HG03025 (cell line): ENCODE measurements at regions not wholly inside any gene's neighbourhood (a gene's known extent, or its start where the extent isn't known, plus 50 kb on each side); places are given as distances from the start of the nearest gene placed in this dataset.
"Not testable (repeated sequence)": the region's sequence is repeated elsewhere in the genome, so short reads cannot be mapped to it uniquely, and the experiment has no call there.

Experiments
- ATAC-seq: cut with Tn5 transposase; IDR thresholded peaks from one replicate; pipeline ENCODE4 v1.9.1; 2021; ENCODE audit warnings: mild to moderate bottlenecking, moderate library complexity; ENCODE audit not compliant: unreplicated experiment, low FRiP score

- no peak for ATAC-seq
Measured at GRCh38 chr1:68777851-68778250, 281.0 kb upstream of the DEPDC1 start.

GRCh38 chr1:68779841-68780240 lies 283.0 kb upstream of the DEPDC1 start:
- ATAC-seq = not testable (repeated sequence)

GRCh38 chr1:68780919-68781318 lies 284.0 kb upstream of the DEPDC1 start:
- no peak for ATAC-seq

GRCh38 chr1:68782890-68783289 lies 286.0 kb upstream of the DEPDC1 start:
- no peak for ATAC-seq

- no peak for ATAC-seq
Measured at GRCh38 chr1:68785328-68785727, 288.4 kb upstream of the DEPDC1 start.

- no peak for ATAC-seq
Measured at GRCh38 chr1:68788762-68789161, 291.9 kb upstream of the DEPDC1 start.

- ATAC-seq = no peak
Measured at GRCh38 chr1:68791800-68792199, 294.9 kb upstream of the DEPDC1 start.

GRCh38 chr1:68795956-68796355 lies 299.1 kb upstream of the DEPDC1 start:
- ATAC-seq = no peak

GRCh38 chr1:68796888-68797287 lies 300.0 kb upstream of the DEPDC1 start:
- no peak for ATAC-seq

GRCh38 chr1:68798071-68798470 lies 301.2 kb upstream of the DEPDC1 start:
- no peak for ATAC-seq

- no peak for ATAC-seq
Measured at GRCh38 chr1:68799096-68799495, 302.2 kb upstream of the DEPDC1 start.

- no peak for ATAC-seq
Measured at GRCh38 chr1:68800182-68800581, 303.3 kb upstream of the DEPDC1 start.

GRCh38 chr1:68801440-68801839 lies 304.6 kb upstream of the DEPDC1 start:
- ATAC-seq = no peak

GRCh38 chr1:68805097-68805641 lies 308.3 kb upstream of the DEPDC1 start:
- ATAC-seq = no peak

GRCh38 chr1:68808351-68808750 lies 311.5 kb upstream of the DEPDC1 start:
- no peak for ATAC-seq

GRCh38 chr1:68811806-68812205 lies 314.9 kb upstream of the DEPDC1 start:
- no peak for ATAC-seq

GRCh38 chr1:68812333-68812732 lies 315.5 kb upstream of the DEPDC1 start:
- no peak for ATAC-seq

GRCh38 chr1:68814067-68814466 lies 317.2 kb upstream of the DEPDC1 start:
- no peak for ATAC-seq

- no peak for ATAC-seq
Measured at GRCh38 chr1:68815632-68816031, 318.8 kb upstream of the DEPDC1 start.

GRCh38 chr1:68817505-68818210 lies 320.8 kb upstream of the DEPDC1 start:
- not testable (repeated sequence) for ATAC-seq

GRCh38 chr1:68819190-68819829 lies 322.4 kb upstream of the DEPDC1 start:
- ATAC-seq = no peak

GRCh38 chr1:68820151-68820550 lies 323.3 kb upstream of the DEPDC1 start:
- no peak for ATAC-seq
